Peyer's patch (tissue), 4 donors: ENCODE measurements at regions not wholly inside any gene's neighbourhood (a gene's known extent, or its start where the extent isn't known, plus 50 kb on each side); places are given as distances from the start of the nearest gene placed in this dataset.

Experiments
- CTCF ChIP-seq, 6 experiments: fragments of 450-650 bp in 4 of 6; fragments of 200-600 bp in 2 of 6; sonication (generic) in 1 of 6; IDR thresholded peaks; one replicate each; pipeline ENCODE4 v1.5.1; 2017 to 2019; ENCODE audit warnings: antibody characterized with exemption in 6 of 6, mild to moderate bottlenecking in 3 of 6, moderate library complexity in 1 of 6
- POLR2A ChIP-seq, 2 donors: fragments of 450-650 bp; IDR thresholded peaks; one replicate each; pipeline ENCODE4 v1.5.1; 2017; ENCODE audit warnings: antibody characterized with exemption in 2 of 2, mild to moderate bottlenecking in 2 of 2, moderate library complexity in 2 of 2

- TF ChIP-seq CTCF (IDR thresholded peaks at IDR 0.05) = no peak
- TF ChIP-seq POLR2A (IDR thresholded peaks at IDR 0.05) = no peak
Observed at GRCh38 chr9:87270221-87270847, 227.3 kb upstream of the DAPK1 start.
